HEK293 (cell line): ENCODE measurements at regions not wholly inside any gene's neighbourhood (a gene's known extent, or its start where the extent isn't known, plus 50 kb on each side); places are given as distances from the start of the nearest gene placed in this dataset.

Source experiments
- CTCF ChIA-PET: fragments of 350-600 bp; formaldehyde crosslinking; extraction: SDS; loops from one replicate; lab custom pipeline; 2021; ENCODE audit warnings: antibody characterized with exemption; lab: Yijun Ruan, JAX
- POLR2A ChIA-PET: fragments of 300-600 bp; formaldehyde crosslinking; extraction: SDS; loops from one replicate; lab custom pipeline; 2020; ENCODE audit warnings: antibody characterized with exemption, inconsistent platforms; lab: Yijun Ruan, JAX
- H3K27ac ChIP-seq: fragments of 200-500 bp; sonication (Bioruptor generic); 2 replicates; pipeline ENCODE4 v1.5.1; 2014; ENCODE audit warnings: low read depth, low read length, control low read depth, inconsistent platforms; ENCODE audit errors: extremely low read depth
- H3K36me3 ChIP-seq, 2 experiments: fragments of 200-500 bp in 1 of 2; sonication (Bioruptor generic) in 1 of 2; 1 replicate in 1 of 2; 2 replicates in 1 of 2; pipeline ENCODE4 v1.5.1; 2014 to 2017; ENCODE audit warnings: inconsistent platforms in 2 of 2, low read length in 2 of 2; ENCODE audit not compliant: control insufficient read depth in 2 of 2, insufficient read depth in 1 of 2
- H3K4me1 ChIP-seq: fragments of 200-500 bp; sonication (Bioruptor generic); 2 replicates; pipeline ENCODE4 v1.5.1; 2014; ENCODE audit warnings: mild to moderate bottlenecking, low read length, inconsistent platforms; ENCODE audit not compliant: control insufficient read depth, insufficient read depth
- H3K4me3 ChIP-seq: 2 replicates; pipeline ENCODE4 v1.5.1; 2011; ENCODE audit warnings: low read depth, mild to moderate bottlenecking, control low read depth, low read length, moderate library complexity
- H3K9me3 ChIP-seq: fragments of 200-500 bp; sonication (Bioruptor generic); 2 replicates; pipeline ENCODE4 v1.5.1; 2014; ENCODE audit warnings: low read depth, low read length, inconsistent platforms; ENCODE audit not compliant: control insufficient read depth, insufficient read depth
- EGR2 ChIP-seq: fragments of 450-650 bp; formaldehyde crosslinking; IDR thresholded peaks from 2 replicates; pipeline ENCODE4 v1.5.1; 2016; ENCODE audit warnings: low read depth, missing biosample characterization, missing genetic modification characterization
- REPIN1 ChIP-seq: fragments of 450-650 bp; formaldehyde crosslinking; IDR thresholded peaks from 2 replicates; pipeline ENCODE4 v1.5.1; 2017; ENCODE audit warnings: missing biosample characterization, missing genetic modification characterization, low read depth
- SP3 ChIP-seq: fragments of 450-650 bp; formaldehyde crosslinking; IDR thresholded peaks from 2 replicates; pipeline ENCODE4 v1.5.1; 2016; ENCODE audit warnings: missing biosample characterization, missing genetic modification characterization
- ZNF146 ChIP-seq: fragments of 450-650 bp; formaldehyde crosslinking; IDR thresholded peaks from 2 replicates; pipeline ENCODE4 v1.5.1; 2016; ENCODE audit warnings: missing biosample characterization, missing genetic modification characterization
- ZNF174 ChIP-seq: fragments of 450-650 bp; formaldehyde crosslinking; IDR thresholded peaks from 2 replicates; pipeline ENCODE4 v1.5.0; 2017; ENCODE audit warnings: missing biosample characterization, mild to moderate bottlenecking, missing genetic modification characterization
- ZNF311 ChIP-seq: fragments of 450-650 bp; formaldehyde crosslinking; IDR thresholded peaks from 2 replicates; pipeline ENCODE4 v1.5.1; 2017; ENCODE audit warnings: missing biosample characterization, missing genetic modification characterization, borderline replicate concordance
- ZNF510 ChIP-seq: fragments of 450-650 bp; formaldehyde crosslinking; IDR thresholded peaks from 2 replicates; pipeline ENCODE4 v1.5.1; 2018; ENCODE audit warnings: mild to moderate bottlenecking, missing genetic modification characterization, missing biosample characterization; ENCODE audit not compliant: insufficient replicate concordance
- ZNF521 ChIP-seq: fragments of 450-650 bp; formaldehyde crosslinking; IDR thresholded peaks from 2 replicates; pipeline ENCODE4 v1.5.1; 2017; ENCODE audit warnings: missing biosample characterization, mild to moderate bottlenecking, missing genetic modification characterization
- ZNF561 ChIP-seq: fragments of 450-650 bp; IDR thresholded peaks from 2 replicates; pipeline ENCODE4 v1.5.1; 2018; ENCODE audit warnings: missing biosample characterization, missing genetic modification characterization, borderline replicate concordance
- ZNF571 ChIP-seq: fragments of 450-650 bp; formaldehyde crosslinking; IDR thresholded peaks from 2 replicates; pipeline ENCODE4 v1.5.0; 2017; ENCODE audit warnings: missing biosample characterization, missing genetic modification characterization
- ZNF623 ChIP-seq: fragments of 450-650 bp; formaldehyde crosslinking; IDR thresholded peaks from 2 replicates; pipeline ENCODE4 v1.5.1; 2016; ENCODE audit warnings: missing biosample characterization, missing genetic modification characterization
- TF ChIP-seq, protein P1 (sequence below): fragments of 450-650 bp; formaldehyde crosslinking; IDR thresholded peaks from 2 replicates; pipeline ENCODE4 v1.5.1; 2016; ENCODE audit warnings: missing biosample characterization, missing genetic modification characterization
- TF ChIP-seq, protein P2 (sequence below): fragments of 450-650 bp; formaldehyde crosslinking; IDR thresholded peaks from 2 replicates; pipeline ENCODE4 v1.5.1; 2017; ENCODE audit warnings: missing biosample characterization, missing genetic modification characterization
- TF ChIP-seq, protein P3 (sequence below): fragments of 450-650 bp; IDR thresholded peaks from 2 replicates; pipeline ENCODE4 v1.5.1; 2018; ENCODE audit warnings: missing biosample characterization, missing genetic modification characterization
- TF ChIP-seq, protein P4 (sequence below): fragments of 450-650 bp; formaldehyde crosslinking; IDR thresholded peaks from 2 replicates; pipeline ENCODE4 v1.5.1; 2017; ENCODE audit warnings: missing biosample characterization, missing genetic modification characterization

DNA sequence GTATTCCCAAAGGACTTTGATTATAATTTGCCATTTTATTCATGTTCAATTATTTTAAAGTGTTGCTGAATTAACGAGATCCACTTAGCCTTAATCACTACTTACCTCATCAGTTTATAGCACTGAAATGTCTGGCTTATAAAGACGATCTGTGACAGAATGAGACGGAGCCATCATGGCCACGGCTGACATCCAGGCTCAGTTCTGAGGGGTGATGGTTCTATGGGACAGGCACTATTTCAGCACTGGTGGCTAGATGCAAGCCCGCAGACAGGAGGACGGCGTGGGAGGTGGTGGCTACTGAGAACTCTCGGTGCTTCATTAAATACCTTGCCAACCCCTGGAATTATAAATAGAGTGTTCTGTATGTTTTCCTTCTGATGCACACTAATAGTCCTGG lies 1084.2 kb upstream of the TENM3 start (continued):
- TF ChIP-seq, protein P1, sequence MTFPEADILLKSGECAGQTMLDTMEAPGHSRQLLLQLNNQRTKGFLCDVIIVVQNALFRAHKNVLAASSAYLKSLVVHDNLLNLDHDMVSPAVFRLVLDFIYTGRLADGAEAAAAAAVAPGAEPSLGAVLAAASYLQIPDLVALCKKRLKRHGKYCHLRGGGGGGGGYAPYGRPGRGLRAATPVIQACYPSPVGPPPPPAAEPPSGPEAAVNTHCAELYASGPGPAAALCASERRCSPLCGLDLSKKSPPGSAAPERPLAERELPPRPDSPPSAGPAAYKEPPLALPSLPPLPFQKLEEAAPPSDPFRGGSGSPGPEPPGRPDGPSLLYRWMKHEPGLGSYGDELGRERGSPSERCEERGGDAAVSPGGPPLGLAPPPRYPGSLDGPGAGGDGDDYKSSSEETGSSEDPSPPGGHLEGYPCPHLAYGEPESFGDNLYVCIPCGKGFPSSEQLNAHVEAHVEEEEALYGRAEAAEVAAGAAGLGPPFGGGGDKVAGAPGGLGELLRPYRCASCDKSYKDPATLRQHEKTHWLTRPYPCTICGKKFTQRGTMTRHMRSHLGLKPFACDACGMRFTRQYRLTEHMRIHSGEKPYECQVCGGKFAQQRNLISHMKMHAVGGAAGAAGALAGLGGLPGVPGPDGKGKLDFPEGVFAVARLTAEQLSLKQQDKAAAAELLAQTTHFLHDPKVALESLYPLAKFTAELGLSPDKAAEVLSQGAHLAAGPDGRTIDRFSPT (tag by site-specific recombination) = no peak
- no peak for TF ChIP-seq ZNF174 (tag by site-specific recombination)

DNA sequence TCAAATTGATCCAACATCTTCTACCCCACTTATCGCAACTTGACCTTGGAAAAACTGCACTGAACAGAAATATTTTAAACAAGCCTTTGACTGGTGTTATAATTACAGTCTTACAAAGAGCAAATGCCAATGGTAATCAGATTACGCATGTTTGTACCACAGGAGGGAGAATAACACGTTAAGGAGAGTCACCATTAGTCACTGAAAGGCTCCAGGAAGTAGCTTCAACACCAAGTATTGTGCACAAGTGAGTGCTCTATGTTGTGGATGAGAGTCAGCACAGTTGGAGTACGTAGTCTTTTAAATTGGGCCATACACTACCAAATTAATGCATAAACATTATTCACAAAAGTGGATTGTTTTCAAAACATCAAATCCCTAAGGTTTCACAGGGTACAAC lies 1081.5 kb upstream of the TENM3 start:
- CTCF ChIA-PET = no interaction called here
- POLR2A ChIA-PET = no interaction called here
- Histone ChIP-seq H3K27ac (no peak overlapping the region), H3K4me1 (no peaks in the 10 kb centered on the region), H3K4me3 (no peak overlapping the region), H3K36me3 (no peaks in the 10 kb centered on the region), H3K9me3 (no peaks in the 10 kb centered on the region)
- no peak for TF ChIP-seq ZNF311 (tag by site-specific recombination)
- no peak for TF ChIP-seq ZNF571
- TF ChIP-seq ZNF521 (tag by site-specific recombination) = no peak
- no peak for TF ChIP-seq REPIN1 (tag by site-specific recombination)
- TF ChIP-seq, protein P2, sequence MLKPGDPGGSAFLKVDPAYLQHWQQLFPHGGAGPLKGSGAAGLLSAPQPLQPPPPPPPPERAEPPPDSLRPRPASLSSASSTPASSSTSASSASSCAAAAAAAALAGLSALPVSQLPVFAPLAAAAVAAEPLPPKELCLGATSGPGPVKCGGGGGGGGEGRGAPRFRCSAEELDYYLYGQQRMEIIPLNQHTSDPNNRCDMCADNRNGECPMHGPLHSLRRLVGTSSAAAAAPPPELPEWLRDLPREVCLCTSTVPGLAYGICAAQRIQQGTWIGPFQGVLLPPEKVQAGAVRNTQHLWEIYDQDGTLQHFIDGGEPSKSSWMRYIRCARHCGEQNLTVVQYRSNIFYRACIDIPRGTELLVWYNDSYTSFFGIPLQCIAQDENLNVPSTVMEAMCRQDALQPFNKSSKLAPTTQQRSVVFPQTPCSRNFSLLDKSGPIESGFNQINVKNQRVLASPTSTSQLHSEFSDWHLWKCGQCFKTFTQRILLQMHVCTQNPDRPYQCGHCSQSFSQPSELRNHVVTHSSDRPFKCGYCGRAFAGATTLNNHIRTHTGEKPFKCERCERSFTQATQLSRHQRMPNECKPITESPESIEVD (tag by site-specific recombination) = no peak
- no peak for TF ChIP-seq ZNF561 (tag by site-specific recombination)
- TF ChIP-seq ZNF510 (tag by site-specific recombination) = no peak
- TF ChIP-seq ZNF146 = no peak
- no peak for TF ChIP-seq EGR2 (tag by site-specific recombination)
- TF ChIP-seq SP3 = no peak

DNA sequence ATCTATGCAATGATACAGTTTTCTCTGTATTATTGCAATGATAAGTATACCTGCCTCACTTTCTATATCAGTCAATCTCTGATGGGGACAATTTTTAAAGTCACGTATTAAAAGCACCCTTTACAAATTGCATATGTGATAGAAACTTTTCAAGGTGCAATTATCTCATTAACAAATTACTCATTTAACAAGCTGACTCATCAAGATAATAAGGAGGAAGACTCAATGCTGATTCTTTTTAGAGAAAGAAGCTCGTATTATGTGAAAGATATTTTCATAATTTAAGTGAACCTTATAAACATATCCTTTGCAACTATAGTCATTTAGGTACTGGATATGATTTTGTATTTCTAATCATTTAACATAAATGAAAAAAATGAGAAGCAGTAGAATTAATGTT lies 1080.9 kb upstream of the TENM3 start:
- Histone ChIP-seq H3K4me3 (no peak overlapping the region), H3K36me3 (no peaks in the 10 kb centered on the region), H3K9me3 (no peaks in the 10 kb centered on the region), H3K27ac (no peak overlapping the region), H3K4me1 (no peaks in the 10 kb centered on the region)
- ChIA-PET CTCF (no interaction called here), POLR2A (no interaction called here)
- TF ChIP-seq, protein P3, sequence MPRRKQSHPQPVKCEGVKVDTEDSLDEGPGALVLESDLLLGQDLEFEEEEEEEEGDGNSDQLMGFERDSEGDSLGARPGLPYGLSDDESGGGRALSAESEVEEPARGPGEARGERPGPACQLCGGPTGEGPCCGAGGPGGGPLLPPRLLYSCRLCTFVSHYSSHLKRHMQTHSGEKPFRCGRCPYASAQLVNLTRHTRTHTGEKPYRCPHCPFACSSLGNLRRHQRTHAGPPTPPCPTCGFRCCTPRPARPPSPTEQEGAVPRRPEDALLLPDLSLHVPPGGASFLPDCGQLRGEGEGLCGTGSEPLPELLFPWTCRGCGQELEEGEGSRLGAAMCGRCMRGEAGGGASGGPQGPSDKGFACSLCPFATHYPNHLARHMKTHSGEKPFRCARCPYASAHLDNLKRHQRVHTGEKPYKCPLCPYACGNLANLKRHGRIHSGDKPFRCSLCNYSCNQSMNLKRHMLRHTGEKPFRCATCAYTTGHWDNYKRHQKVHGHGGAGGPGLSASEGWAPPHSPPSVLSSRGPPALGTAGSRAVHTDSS (tag by site-specific recombination) = no peak
- TF ChIP-seq, protein P4, sequence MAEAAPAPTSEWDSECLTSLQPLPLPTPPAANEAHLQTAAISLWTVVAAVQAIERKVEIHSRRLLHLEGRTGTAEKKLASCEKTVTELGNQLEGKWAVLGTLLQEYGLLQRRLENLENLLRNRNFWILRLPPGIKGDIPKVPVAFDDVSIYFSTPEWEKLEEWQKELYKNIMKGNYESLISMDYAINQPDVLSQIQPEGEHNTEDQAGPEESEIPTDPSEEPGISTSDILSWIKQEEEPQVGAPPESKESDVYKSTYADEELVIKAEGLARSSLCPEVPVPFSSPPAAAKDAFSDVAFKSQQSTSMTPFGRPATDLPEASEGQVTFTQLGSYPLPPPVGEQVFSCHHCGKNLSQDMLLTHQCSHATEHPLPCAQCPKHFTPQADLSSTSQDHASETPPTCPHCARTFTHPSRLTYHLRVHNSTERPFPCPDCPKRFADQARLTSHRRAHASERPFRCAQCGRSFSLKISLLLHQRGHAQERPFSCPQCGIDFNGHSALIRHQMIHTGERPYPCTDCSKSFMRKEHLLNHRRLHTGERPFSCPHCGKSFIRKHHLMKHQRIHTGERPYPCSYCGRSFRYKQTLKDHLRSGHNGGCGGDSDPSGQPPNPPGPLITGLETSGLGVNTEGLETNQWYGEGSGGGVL (tag by site-specific recombination) = no peak
- no peak for TF ChIP-seq ZNF623 (tag by site-specific recombination)
